Esophagus squamous epithelium (tissue), 5 donors: ENCODE measurements at regions not wholly inside any gene's neighbourhood (a gene's known extent, or its start where the extent isn't known, plus 50 kb on each side); places are given as distances from the start of the nearest gene placed in this dataset.

Source experiments
- DNase-seq: peaks from one replicate; lab custom pipeline; 2025; lab: John Stamatoyannopoulos, UW
- H3K27ac ChIP-seq, 4 donors: fragments of 200-600 bp; sonication (generic); one replicate each; pipeline ENCODE4 v1.5.1; 2016 to 2019; ENCODE audit warnings: mild to moderate bottlenecking in 1 of 4
- H3K27me3 ChIP-seq, 4 donors: fragments of 200-600 bp; sonication (generic); 1 replicate in 3 of 4; 2 replicates in 1 of 4; pipeline versions ENCODE4 v1.5.1 to v1.6.0; 2017 to 2021; ENCODE audit warnings: antibody characterized with exemption in 1 of 4
- H3K36me3 ChIP-seq, 3 donors: fragments of 200-600 bp; sonication (generic); one replicate each; pipeline ENCODE4 v1.5.1; 2016 to 2019
- H3K4me1 ChIP-seq, 3 donors: fragments of 200-600 bp; sonication (generic); one replicate each; pipeline ENCODE4 v1.5.1; 2017 to 2019
- H3K4me3 ChIP-seq, 4 donors: fragments of 200-600 bp; sonication (generic); 1 replicate in 3 of 4; 2 replicates in 1 of 4; pipeline ENCODE4 v1.5.1; 2016 to 2019; ENCODE audit warnings: mild to moderate bottlenecking in 2 of 4, moderate library complexity in 1 of 4
- H3K9me3 ChIP-seq, 3 donors: fragments of 200-600 bp; sonication (generic); one replicate each; pipeline ENCODE4 v1.5.1; 2016 to 2019
- CTCF ChIP-seq, 6 experiments: fragments of 450-650 bp in 4 of 6; fragments of 200-600 bp in 2 of 6; sonication (generic) in 2 of 6; IDR thresholded peaks; one replicate each; pipeline ENCODE4 v1.5.1; 2016 to 2019; ENCODE audit warnings: antibody characterized with exemption in 6 of 6, mild to moderate bottlenecking in 4 of 6, moderate library complexity in 4 of 6
- POLR2A ChIP-seq, 4 donors: fragments of 450-650 bp; IDR thresholded peaks; one replicate each; pipeline ENCODE4 v1.6.1; 2017; ENCODE audit warnings: antibody characterized with exemption in 4 of 4, mild to moderate bottlenecking in 4 of 4, moderate library complexity in 3 of 4
- WGBS, 2 donors: methylation state at CpG; one replicate each; pipeline ENCODE4 v1.1.5; 2018; 5-methylcytosine and 5-hydroxymethylcytosine counted together
- intact Hi-C: fragments of 100-400 bp; cut with DNase I; formaldehyde crosslinking; loops from one replicate; pipeline ENCODE4 v1.15.0; 2022
- donor health status: DM: yes; HTN: yes; CAD: no.

GRCh38 chr4:111788099-111788498 is 357.2 kb upstream of the FAM241A start:
- TF ChIP-seq POLR2A (IDR thresholded peaks at IDR 0.05) (no peak), CTCF (IDR thresholded peaks at IDR 0.05) (no peak)
- Histone ChIP-seq H3K27ac (no peak overlapping the region), H3K4me1 (no peaks in the 10 kb centered on the region), H3K9me3 (no peaks in the 10 kb centered on the region), H3K36me3 (no peaks in the 10 kb centered on the region), H3K27me3 (peaks cover 0 to 44% (median 0%) of the 10 kb centered on the region in 4 donors), H3K4me3 (no peak overlapping the region)
- DNase-seq: no peak
- 22 to 30% methylated on average over 12 to 15 of the region's 21 CpGs for WGBS, 2 donors
- intact Hi-C loops: no loop called here

GRCh38 chr4:111789901-111790640 is 355.2 kb upstream of the FAM241A start:
- 92 to 94% methylated on average over 5 of the region's 5 CpGs for WGBS, 2 donors
- intact Hi-C loops: no loop called here
- H3K36me3 ChIP-seq: no peaks in the 10 kb centered on the region
- TF ChIP-seq POLR2A (IDR thresholded peaks at IDR 0.05) (no peak), CTCF (IDR thresholded peaks at IDR 0.05) (no peak)
- no peak overlapping the region for H3K4me3 ChIP-seq
- no peaks in the 10 kb centered on the region for H3K9me3 ChIP-seq
- DNase-seq: no peak
- no peak overlapping the region for H3K27ac ChIP-seq
- peaks cover 0 to 37% (median 0%) of the 10 kb centered on the region in 4 donors for H3K27me3 ChIP-seq
- no peaks in the 10 kb centered on the region for H3K4me1 ChIP-seq

- no peak overlapping the region for H3K4me3 ChIP-seq
- TF ChIP-seq POLR2A (IDR thresholded peaks at IDR 0.05): no peak
- TF ChIP-seq CTCF (IDR thresholded peaks at IDR 0.05): no peak
- intact Hi-C loops: no loop called here
- no peaks in the 10 kb centered on the region for H3K9me3 ChIP-seq
- WGBS, 2 donors: 36 to 64% methylated on average over 1 of the region's 1 CpG
- H3K27me3 ChIP-seq: peaks cover 0 to 17% (median 0%) of the 10 kb centered on the region in 4 donors
- no peaks in the 10 kb centered on the region for H3K4me1 ChIP-seq
- no peak overlapping the region for H3K27ac ChIP-seq
- no peak for DNase-seq
- H3K36me3 ChIP-seq: no peaks in the 10 kb centered on the region
Measured at GRCh38 chr4:111792632-111793031, 352.6 kb upstream of the FAM241A start.

- TF ChIP-seq CTCF (IDR thresholded peaks at IDR 0.05) (no peak), POLR2A (IDR thresholded peaks at IDR 0.05) (no peak)
- 67 to 69% methylated on average over 2 of the region's 2 CpGs for WGBS, 2 donors
- intact Hi-C loops: no loop called here
Measured at GRCh38 chr4:111793433-111794091, 351.7 kb upstream of the FAM241A start.

GRCh38 chr4:111797455-111798163 is 347.6 kb upstream of the FAM241A start:
- intact Hi-C loops: no loop called here
- no peaks in the 10 kb centered on the region for H3K36me3 ChIP-seq
- no peaks in the 10 kb centered on the region for H3K4me1 ChIP-seq
- no peak for TF ChIP-seq POLR2A (IDR thresholded peaks at IDR 0.05)
- TF ChIP-seq CTCF (IDR thresholded peaks at IDR 0.05): no peak
- H3K27me3 ChIP-seq: no peaks in the 10 kb centered on the region
- WGBS, 2 donors: 52 to 63% methylated on average over 5 of the region's 5 CpGs
- H3K4me3 ChIP-seq: no peak overlapping the region
- no peaks in the 10 kb centered on the region for H3K9me3 ChIP-seq
- no peak overlapping the region for H3K27ac ChIP-seq
- DNase-seq: no peak

More at GRCh38 chr4:111793433-111794091, 351.7 kb upstream of the FAM241A start:
- Histone ChIP-seq H3K4me1 (no peaks in the 10 kb centered on the region), H3K4me3 (no peak overlapping the region), H3K9me3 (no peaks in the 10 kb centered on the region), H3K27ac (no peak overlapping the region), H3K36me3 (no peaks in the 10 kb centered on the region), H3K27me3 (peaks cover 0 to 7% (median 0%) of the 10 kb centered on the region in 4 donors)
- no peak for DNase-seq
